ENCODE measurements at regions not wholly inside any gene's neighbourhood (a gene's known extent, or its start where the extent isn't known, plus 50 kb on each side); places are given as distances from the start of the nearest gene placed in this dataset.
"Not testable (repeated sequence)": the region's sequence is repeated elsewhere in the genome, so short reads cannot be mapped to it uniquely, and the experiment has no call there.

DNA sequence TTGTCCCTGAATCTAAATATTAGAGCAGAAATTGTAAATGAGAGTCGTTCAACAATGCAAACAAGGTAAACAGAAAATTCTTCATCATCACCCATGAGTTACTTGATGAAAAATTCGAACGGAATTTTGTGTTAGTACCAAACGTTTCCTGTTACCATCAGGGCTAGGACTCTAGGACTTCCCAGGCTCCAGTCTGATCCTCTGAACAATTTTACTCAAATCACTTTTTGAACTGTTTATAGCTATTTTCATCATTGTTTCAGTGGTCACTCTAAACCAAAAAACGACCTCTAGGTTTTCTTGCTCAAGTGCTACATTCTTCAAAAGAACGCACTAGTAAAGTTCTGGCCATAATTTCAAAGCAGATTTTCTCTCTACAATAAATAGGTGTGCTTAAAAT, 273.3 kb downstream of the MREG start:
- DNase-seq, result no peak

DNA sequence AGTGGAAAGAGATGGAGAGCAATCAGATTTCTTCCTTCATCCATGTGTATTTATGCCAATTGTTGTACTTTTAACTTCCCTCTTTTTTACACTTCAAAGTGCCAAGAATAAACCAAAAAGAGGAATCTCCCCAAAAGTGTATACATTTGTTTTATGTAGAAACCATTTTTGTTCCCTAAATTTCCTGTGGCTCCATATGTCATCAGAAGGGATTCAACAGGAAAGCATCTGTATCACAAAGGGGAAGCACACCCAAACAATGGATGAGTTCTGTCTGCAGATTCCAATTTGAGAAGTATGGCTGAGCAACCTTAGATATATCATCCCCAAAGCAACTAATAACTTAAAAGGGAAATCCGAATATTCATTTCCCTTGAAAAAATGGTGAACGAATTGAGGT, 275.0 kb downstream of the MREG start:
- DNase-seq, result no peak

DNA sequence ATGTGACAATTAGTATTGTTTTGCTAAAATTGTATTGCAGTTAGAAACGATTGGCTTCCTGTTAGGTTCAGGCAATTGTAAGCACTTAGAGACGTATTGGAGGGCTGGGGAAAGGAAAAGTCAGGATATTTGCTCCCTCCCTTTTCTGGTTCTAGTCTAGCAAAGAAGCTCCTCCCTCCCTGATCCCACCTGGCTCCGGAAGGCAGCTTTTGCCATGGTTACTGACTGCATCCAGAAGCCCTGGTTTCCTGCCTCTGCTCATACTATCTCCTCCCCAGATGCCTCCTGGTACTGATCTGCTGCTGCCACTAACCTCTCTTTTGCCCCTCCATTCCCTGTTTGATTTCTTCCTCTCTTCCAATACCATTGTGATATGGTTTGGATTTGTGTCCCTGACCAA, 275.9 kb downstream of the MREG start:
- no peak for DNase-seq

DNA sequence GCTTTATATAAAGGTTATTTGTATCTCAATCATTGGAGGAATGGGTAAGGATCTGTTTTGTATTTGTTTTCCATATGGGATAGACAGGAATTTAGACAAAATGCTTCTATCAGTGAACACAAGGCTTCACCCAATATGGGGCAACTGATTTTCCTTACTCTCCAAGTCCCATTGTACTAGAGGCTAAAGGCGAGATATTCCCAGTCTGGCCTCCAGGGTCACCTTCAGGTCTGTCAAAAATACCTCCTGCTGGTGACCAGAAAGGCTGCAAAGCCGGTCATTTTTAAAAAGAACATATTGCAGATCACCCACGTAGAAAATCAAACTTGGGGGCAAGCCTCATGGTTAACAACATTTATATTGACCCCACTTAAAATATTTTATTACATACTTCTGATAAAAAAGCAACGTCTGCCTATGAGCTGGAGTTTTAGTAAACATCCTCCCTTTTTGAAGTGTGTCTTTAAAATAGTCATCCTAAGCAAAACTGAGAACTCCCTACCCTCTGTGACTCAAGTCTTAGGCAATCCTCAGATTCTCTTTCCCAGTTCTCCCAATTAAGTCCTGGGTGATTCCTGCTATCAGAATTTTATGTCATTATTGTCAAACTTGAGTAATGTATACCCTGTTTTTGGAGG, 276.6 kb downstream of the MREG start:
- DNase-seq, result no peak

DNA sequence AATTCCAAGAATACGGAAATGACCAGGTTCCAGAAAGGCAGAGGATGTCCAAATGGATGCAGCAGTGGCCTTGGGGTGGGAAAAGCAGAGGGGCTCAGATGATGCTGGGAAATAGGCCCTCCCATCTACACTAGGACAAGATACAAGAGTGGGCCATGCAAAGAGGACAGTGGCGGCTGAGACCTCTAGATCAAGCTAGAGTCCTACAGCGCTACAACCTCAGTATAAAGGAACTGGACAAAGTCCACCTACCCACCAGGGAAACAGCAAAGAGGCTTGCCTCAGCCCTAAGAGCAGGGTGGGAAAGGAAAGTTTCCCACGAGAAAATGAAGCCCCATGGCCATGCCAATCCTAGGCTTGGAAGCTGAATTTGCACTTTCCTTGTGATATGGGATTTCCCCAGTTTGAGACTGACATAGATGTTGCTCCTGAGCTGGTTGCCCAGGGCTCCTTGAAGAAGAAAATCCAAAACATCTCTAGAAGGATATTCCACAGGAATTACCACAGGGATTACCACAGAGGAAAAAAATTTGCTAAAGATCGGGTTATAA, 282.2 kb downstream of the MREG start:
- DNase-seq, result no peak

DNA sequence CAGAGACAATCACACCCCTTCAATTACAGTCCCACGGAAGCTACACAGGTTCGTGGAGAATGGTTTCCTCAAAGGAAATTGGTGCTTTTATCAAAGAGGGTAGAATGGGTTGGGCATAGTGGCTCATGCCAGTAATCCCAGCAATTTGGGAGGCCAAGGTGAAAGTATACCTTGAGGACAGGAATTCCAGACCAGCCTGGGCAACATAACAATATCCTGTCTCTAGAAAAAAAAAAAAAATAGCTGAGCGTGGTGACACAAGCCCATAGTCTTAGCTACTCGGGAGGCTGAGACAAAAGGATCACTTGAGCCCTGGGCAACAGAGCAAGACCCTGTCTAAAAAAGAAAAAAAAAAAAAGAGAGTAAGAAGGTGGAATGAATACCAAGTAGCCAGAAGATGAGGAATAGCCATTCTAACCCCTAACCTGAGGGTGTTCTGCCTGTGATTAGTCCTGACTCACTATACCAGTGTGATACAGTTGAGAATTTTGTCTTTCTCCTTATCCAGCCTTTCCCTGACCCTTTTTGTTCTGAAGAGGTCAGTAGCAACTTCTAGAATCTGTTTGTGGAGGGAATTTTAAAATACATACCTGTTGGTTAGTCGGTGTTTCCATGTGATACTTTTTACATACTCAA, 283.2 kb downstream of the MREG start:
- no peak for DNase-seq

DNA sequence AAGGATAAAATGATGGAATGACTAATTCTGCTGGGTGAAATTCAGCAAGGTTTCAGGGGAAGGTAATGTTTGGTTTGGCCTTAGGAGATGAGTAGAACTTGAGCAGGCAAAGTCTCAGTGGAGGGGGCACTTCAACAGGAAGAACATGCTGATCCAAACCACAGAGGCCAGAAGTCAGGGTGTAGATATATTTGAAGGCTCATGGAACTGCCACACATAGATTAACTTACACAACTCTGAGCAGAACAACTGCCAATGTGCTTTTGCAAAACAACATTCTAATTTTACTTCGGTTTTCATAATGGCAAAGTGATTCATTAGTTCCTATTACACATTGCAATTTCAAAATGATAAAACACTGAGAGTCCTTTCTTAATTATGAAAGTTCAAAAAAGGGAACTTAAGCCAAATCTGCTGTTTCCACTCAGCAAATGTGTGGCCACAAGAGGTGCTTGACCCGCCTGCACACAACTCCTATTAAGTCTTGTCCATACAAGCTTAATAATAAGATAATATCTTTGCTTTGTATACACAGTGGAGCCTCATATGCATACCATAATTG, 284.8 kb downstream of the MREG start:
- DNase-seq, result no peak

DNA sequence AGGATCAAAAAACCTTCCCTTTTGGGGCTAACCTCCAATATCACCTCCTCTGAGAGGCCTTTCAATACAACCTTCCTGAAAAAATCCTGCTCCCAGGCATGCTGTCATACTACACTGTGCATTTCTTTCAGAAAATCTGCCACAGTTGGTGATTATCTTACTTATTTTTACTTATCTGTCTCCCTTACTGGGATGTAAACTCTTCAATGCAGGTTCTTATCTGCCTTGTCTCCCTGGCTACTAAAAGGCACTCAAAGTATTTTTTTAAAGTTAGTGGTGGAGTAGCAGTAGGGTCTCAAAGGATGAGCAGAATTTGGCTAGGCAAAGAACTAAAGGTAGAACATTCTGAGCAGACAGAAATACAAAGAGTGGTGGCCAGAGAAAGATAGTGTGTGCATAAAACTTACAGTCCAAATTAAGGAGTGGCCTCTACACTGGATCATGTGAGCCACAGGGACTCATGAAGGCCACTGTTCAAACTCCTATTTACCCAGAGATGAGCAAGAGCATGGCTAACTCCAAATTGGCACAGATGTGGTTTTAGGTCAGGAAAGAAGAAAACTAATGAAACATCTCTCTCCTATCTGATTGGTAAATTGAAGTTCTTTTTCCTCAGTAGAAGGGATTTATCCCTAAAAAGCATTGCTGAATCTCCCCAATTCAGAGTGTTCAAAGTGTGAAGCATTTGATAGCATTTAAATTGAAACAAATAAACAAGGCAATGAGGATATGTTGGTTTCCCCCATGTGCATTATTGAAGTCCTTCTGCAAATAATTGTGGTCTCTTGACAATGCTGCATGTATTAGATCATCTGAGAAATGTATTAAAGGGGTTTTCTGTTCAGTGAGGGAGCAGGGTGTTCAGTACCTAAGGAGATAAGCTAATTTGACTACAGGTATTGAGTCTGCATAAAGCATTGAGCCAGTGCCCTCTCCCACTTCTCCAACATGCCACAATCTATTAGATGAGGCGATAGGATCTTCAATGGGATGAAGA, 285.5 kb downstream of the MREG start:
- DNase-seq, result no peak

DNA sequence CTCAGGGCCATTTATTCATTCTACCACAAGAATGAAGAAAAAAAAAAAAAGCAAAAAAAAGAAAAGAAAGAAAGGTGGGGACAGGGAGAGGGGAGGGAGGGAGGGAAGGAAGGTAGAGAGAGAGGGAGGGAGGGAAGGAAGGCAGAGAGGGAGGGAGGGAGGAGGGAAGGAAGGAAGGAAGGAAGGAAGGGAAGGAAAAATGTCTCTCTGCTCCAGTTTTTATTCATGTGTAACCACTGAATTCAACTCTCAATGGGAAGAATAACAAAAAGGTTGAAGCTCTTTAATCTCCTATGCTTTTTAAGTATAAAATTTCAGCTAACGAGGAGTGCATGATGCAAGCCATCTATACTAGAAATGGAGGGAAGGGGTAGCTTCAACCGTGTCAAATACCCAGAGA, 287.3 kb downstream of the MREG start:
- DNase-seq, result no peak

DNA sequence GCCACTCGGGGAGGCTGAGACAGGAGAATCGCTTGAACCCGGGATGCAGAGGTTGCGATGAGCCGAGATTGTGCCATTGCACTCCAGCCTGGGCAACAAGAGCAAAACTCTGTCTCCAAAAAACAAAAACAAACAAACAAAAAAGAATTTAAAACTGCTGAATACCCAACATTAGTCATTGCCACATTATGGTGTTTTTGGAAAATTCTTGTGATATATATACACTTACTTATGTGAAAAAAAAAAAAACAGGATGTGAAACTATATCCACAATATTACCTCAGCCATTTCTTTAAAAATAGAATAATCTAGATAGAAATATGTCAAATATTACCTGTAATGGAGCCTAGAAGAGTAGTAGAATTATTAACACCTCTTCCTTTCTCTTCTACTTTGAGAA, 288.3 kb upstream of the FN1 start:
- DNase-seq, result no peak

DNA sequence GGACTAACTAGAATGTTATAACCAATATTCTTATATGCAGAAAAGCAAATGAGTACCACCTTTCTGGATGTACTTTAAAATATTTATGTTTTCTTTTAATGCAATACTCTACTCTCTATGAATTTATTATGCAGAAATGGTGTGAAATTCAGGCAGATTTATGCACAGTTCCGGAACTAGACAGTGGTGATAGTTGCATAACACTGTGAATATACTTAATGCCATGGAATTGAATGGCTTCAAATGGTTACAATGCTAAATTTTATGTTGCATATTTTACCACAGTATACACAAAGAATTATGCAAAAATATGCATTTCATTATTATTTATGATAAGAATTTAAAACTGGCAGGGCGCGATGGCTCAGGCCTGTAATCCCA, 287.8 kb upstream of the FN1 start:
- no peak for DNase-seq

DNA sequence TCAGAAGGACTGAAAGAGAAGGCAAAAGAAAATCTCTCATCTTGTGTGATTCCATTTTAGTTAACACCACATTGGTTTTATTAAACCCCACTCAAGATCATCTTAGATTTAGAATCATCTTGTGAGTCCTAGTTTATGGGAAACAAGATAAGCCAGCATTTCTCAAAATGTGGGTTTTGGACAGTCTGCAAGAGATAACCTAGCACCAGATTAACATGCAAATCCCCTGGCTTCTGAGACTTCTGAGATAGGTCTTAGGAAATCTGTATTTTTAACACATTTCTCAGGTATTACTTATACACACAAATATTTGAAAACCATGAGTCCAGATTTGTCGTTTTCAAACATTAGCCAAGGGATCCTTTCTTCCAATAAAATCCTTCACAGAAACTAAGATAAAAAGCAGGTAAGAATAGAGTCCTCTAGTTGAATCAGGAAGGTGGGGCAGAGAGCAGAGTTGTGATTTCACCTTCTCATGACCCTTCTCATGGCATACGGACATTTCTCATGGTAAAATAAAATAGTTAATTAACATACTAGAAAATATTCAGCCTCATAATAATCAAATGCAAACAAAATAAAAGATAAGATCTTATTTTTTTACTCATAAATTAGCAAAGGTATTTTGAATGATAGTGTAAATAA, 287.2 kb upstream of the FN1 start:
- no peak for DNase-seq

DNA sequence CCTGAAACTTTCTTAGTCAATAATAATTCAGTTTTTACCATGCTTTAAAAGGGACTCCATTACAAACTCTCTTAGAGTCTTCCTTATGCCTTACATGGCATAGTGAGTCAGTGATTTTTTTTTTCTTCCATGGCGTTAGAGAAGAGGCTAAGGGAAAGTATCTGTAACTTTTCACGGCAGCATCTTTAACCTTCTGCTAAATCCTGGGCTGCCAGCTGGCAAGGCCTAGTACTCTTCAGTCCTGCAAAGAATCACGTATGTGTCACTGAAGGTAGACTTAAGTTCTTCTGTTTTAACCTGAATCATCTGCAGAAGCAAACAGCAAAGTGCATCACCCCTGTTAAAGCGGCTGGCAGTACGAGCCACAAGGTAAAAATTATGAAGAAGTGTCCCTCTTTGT, 286.3 kb upstream of the FN1 start:
- DNase-seq, result no peak

DNA sequence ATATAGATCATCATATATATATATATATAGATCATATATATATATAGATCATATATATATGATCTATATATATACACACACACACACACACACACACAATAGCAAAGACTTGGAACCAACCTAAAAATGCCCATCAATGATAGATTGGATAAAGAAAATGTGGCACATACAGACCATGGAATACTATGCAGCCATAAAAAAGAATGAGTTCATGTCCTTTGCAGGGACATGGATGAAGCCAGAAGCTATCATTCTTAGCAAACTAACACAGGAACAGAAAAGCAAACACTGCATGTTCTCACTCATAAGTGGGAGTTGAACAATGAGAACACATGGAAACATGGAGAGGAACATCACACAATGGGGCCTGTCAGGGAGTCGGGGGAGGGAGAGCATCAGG, 285.6 kb upstream of the FN1 start:
- not testable (repeated sequence) for DNase-seq

DNA sequence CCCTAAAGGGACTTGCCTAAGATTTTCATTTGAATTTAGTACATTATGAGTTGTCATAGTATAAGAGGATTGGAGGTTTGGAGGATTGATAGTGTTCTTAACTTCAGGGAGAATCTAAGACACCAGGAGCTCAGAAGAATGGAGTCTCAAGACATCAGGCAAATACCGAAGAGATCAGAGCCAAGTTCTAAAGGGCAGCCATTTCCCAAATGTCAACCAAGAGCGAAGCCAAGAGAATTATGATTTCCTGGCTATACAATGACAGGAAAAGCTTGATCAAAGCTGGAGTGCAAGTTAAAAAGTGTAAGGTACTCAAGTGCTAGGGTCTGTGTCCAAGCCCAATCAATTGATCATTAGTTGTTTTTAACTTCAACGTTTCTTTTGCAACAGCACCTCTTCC, 283.0 kb upstream of the FN1 start:
- DNase-seq, result no peak

DNA sequence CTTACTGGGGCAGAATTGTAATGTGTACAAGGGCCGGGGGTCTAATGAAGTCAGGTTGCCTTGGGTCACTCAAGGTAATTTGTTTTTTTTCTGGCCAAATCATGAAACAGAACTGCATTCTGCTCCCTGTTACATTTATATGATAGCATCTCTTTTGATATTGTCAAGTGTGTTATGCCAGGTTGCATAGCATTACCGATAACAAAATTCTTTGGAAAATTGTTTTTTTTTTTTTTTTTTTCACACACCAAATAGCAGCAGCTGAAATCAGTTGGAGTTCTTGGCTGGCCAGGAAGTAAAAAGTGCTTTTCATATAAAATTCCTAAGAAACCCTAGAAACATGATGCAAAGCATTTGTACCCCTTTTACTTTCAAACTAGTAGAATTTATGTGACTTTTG, 282.6 kb upstream of the FN1 start:
- DNase-seq, result no peak

DNA sequence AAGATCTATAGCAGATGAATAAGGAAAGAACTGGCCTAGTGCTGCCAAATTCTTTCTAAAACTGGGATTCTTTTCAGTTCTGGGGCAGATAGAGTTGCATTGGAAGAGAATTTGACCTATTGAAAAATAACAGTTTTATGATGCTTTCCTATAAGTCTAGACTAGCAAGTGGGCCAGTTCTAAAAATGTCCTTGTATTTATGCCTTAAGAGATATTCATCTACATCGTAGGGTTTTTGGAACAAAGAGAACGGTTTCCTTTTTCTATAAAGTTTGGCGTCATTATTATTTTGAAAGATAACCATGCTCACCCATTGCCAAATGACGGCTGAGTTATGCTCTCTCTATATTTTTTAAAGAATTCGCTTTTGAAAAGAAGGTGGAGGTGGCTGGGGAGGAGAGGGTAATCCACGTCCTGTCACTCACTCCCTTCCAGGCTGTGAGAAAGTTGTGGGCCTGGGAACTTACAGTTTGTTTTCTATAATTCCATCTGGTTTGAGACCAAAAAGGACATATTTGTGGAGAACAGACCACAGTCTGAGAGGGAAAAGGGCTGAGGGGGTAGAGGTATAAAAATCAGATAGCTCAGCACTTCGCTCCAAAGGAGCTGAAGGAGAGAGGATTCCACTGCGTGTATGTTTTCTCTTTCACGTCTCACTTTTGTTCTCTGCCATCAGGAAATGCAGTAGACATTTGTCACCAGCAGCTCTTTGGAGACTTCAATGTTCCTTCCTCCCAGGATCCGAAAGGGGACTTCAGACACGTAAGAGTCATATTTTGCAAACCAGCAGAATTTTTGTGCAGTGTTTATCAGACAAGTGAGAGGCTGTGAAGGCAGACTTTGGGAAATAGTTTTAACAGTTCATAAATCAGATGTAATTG, 281.9 kb upstream of the FN1 start:
- DNase-seq, result no peak

DNA sequence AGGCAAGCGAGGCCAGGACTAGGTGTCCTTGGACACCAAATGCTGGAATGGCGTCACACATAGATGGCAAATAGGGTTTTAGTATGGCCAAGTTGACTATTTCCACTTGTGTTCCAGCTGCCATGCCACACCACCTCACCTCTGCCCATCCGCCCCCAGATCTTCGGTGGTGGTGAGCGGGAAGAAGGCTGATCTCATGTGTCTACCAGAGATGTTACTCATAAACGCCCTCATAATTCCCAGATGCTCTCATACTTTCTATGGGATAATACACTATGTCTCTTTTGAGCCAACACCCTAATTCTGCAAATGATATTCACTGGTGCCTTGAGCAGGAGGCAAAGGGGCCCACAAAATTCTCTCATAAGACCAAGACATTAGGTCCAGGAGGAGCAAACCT, 281.1 kb upstream of the FN1 start:
- no peak for DNase-seq

DNA sequence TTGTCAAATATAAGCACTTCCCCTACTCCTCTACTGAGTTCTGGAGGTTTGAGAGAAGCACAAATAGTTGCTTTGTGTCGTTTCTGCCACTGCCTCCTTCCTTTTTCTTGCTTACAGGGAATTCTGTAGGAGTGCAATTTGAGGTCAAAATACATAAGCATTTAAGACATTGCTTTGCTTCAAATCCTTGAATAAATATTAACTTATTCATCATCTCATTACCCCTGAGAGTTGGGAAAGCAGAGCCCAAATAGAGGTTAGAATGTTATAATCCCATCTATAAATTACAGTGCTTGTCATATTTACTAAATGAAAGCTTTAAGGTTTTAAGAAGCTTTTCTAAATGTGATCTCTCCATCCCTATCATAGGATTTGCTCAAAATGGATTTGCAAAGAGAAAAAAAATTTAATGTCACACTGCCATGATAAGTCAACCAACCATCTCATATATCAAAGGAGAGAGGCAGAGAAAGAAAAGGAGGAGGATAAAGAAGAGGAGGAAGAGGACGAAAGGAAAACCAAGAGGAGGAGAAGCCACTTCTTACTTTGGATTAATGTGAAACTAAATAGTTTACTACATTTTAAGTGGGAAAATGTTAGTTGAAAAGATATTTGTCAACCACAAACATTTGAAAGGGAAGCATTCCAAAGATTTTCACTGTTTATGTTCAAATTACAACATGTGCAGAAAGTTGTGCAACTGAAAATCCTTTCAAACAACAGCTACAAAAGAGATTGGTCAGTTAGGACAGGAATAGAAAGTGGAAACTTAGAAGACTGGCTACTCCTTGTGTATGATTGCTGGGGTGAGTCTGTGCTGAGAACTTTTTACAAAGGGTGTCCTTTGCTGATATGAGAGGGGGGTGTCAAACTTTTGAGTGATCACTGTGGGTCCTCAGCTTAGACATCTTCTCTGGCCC, 277.3 kb upstream of the FN1 start:
- no peak for DNase-seq

DNA sequence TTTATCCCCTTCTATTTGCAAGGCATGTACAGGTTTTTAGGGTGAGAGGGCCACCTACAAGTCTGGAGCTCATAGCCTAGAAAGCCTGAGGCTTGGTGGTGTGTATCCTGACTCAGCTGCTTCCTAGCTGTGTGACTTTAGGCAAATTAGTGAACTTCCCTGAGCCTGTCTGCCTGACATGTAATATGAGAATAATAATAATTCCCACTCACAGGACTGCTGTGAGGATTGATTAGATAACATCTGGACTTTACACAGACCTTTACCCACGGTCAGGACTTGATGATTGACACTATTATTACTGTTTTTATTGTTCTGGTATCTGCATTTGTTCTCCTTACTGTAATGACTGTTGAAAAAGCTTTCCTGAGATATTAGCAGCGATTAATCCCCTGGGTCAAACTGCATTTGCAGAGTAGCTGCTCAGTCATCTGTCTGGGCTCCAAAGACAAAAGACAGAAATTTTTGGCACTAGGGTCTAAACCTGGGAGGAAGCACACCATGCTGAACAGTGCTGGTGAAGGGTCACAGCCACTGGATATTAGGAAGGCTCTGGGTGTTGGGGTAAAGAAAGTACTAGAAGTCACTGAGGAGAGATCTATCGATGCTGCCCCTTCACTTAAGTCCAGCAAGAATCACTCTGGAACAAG, 276.5 kb upstream of the FN1 start:
- no peak for DNase-seq

All from stimulated activated CD8-positive, alpha-beta memory T cell treated with anti-CD3 and anti-CD28 coated beads, Interleukin-4, amount 100 ng/mL, for 48 hours (primary cell).